ENCODE measurements at regions not wholly inside any gene's neighbourhood (a gene's known extent, or its start where the extent isn't known, plus 50 kb on each side); places are given as distances from the start of the nearest gene placed in this dataset.
"Not testable (repeated sequence)": the region's sequence is repeated elsewhere in the genome, so short reads cannot be mapped to it uniquely, and the experiment has no call there.

DNA sequence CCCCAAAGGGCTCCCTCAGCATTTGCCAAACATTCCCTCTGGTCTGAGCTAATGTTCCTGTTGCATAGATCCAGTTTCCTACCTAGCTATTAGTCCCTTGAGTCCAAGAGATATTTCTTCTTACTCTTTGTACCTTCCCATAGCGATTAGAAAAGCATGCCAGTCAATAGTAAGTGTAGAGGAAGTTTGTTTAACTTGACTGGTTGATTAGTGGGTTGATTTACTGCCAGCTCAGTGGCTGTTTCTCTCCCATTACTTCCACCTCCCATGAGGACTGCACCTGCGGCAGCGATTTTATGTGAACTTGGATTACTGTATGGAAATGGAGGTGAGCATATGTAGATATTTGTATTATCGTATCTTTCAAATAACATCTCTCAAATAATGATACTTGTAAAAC lies 1748.4 kb upstream of the CELF4 start:
- ChIA-PET CTCF (no interaction called here), POLR2A (no interaction called here)
- Mint-ChIP-seq H3K27ac (no peak overlapping the region), H3K27me3 (no peaks in the 10 kb centered on the region), H3K4me3 (no peak overlapping the region), H3K36me3 (no peaks in the 10 kb centered on the region), H3K9me3 (peaks cover 0 to 16% (median 4%) of the 10 kb centered on the region in 5 donors), H3K4me1 (no peaks in the 10 kb centered on the region)
- no peaks in the 10 kb centered on the region for H3K36me3 ChIP-seq (ENCODE audit: insufficient read depth, low read length)
- no peak overlapping the region for H3K27ac ChIP-seq (ENCODE audit: low read depth, low read length)
- no peak overlapping the region for H3K4me3 ChIP-seq (ENCODE audit: low read length)
- no peaks in the 10 kb centered on the region for H3K4me1 ChIP-seq (ENCODE audit: insufficient read depth, low read length)
- DNase-seq: no peak
- H3K9me3 ChIP-seq (ENCODE audit: low read length): no peaks in the 10 kb centered on the region
- H3K27me3 ChIP-seq (ENCODE audit: insufficient read depth, low read length, poor library complexity, severe bottlenecking): no peaks in the 10 kb centered on the region

DNA sequence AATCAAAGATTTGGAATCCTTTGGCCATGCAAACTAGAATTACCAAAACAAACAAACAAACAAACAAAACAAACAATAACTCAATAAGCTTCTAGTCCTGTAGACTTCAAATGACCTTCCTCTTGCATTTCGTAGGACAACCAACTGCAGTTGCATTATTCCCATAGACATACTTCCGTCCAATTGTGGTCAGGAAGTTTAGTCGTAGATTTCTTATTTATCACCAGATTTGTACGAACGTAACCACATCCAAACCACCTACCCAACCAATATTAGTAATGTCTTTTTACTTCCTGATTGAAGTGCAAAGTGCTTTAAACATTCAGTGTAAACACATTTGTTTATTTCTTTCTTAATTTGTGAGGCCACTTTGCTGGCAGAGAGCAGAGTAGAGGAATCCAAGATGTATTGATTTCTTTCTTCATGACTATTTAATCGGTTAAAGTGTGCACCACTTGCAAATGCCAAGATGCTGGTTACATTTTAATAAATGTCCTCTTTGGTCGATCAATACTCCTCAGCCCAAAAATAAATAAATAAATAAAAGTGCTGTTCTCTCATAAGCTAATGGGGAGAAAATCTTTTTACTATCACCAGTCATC lies 1745.6 kb upstream of the CELF4 start:
- no peaks in the 10 kb centered on the region for H3K27me3 ChIP-seq (ENCODE audit: insufficient read depth, low read length, poor library complexity, severe bottlenecking)
- H3K27ac Mint-ChIP-seq: no peak overlapping the region
- H3K4me1 Mint-ChIP-seq: no peaks in the 10 kb centered on the region
- H3K27ac ChIP-seq (ENCODE audit: low read depth, low read length): no peak overlapping the region
- no peaks in the 10 kb centered on the region for H3K27me3 Mint-ChIP-seq
- H3K4me1 ChIP-seq (ENCODE audit: insufficient read depth, low read length): no peaks in the 10 kb centered on the region
- H3K4me3 Mint-ChIP-seq: no peak overlapping the region
- H3K9me3 Mint-ChIP-seq: peaks cover 0 to 16% (median 7%) of the 10 kb centered on the region in 5 donors
- CTCF ChIA-PET: no interaction called here
- no peak overlapping the region for H3K4me3 ChIP-seq (ENCODE audit: low read length)
- no peak for DNase-seq
- no peaks in the 10 kb centered on the region for H3K36me3 ChIP-seq (ENCODE audit: insufficient read depth, low read length)
- H3K9me3 ChIP-seq (ENCODE audit: low read length): no peaks in the 10 kb centered on the region
- POLR2A ChIA-PET: no interaction called here
- H3K36me3 Mint-ChIP-seq: no peaks in the 10 kb centered on the region

DNA sequence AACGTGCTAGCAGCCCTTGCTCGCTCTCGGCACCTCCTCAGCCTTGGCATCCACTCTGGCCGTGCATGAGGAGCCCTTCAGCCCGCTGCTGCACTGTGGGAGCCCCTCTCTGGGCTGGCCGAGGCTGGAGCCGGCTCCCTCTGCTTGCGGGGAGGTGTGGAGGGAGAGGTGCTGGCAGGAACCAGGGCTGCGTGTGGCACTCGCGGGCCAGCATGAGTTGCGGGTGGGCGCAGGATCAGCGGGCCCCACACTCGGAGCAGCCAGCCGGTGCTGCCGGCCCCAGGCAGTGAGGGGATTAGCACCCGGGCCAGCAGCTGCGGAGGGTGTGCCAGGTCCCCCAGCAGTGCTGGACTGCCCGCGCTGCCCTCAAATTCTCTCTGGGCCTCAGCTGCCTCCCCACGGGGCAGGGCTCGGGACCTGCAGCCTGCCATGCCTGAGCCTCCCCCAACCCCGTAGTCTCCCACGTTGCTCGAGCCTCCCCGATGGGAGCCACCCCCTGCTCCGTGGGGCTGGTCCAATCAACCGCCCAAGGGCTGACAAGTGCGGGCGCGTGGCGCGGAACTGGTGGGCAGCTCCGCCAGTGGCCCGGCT lies 1743.4 kb upstream of the CELF4 start:
- H3K9me3 ChIP-seq (ENCODE audit: low read length); H3K4me1 ChIP-seq (ENCODE audit: insufficient read depth, low read length); CTCF ChIA-PET; POLR2A ChIA-PET; H3K4me1 Mint-ChIP-seq; H3K27ac Mint-ChIP-seq; H3K36me3 ChIP-seq (ENCODE audit: insufficient read depth, low read length); H3K27me3 ChIP-seq (ENCODE audit: insufficient read depth, low read length, poor library complexity, severe bottlenecking); H3K4me3 ChIP-seq (ENCODE audit: low read length); DNase-seq; H3K27me3 Mint-ChIP-seq; H3K4me3 Mint-ChIP-seq; H3K27ac ChIP-seq (ENCODE audit: low read depth, low read length); H3K36me3 Mint-ChIP-seq: not testable (repeated sequence)
- H3K9me3 Mint-ChIP-seq: peaks cover 0 to 23% (median 7%) of the 10 kb centered on the region in 5 donors

DNA sequence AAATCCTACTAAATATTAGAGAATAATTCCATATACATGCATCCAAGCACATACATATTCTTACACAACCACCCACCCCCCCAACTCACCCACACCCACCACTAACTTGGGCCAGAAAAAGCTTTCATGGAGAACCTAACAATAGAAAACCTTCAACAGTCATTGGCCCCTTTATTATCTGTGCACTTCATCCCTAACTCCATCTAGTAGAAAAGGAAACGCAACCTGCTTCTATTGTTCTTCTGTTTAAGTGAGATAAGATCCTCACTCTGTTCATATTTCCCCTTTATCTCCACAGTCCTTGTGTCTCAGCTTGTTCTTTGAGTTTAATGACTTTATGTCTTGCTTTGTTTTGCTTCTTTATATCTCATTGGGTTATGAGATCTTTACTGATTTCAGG lies 1740.2 kb upstream of the CELF4 start:
- H3K4me1 ChIP-seq (ENCODE audit: insufficient read depth, low read length): no peaks in the 10 kb centered on the region
- no peaks in the 10 kb centered on the region for H3K36me3 Mint-ChIP-seq
- H3K27ac ChIP-seq (ENCODE audit: low read depth, low read length): no peak overlapping the region
- H3K27me3 ChIP-seq (ENCODE audit: insufficient read depth, low read length, poor library complexity, severe bottlenecking): no peaks in the 10 kb centered on the region
- no peaks in the 10 kb centered on the region for H3K4me1 Mint-ChIP-seq
- CTCF ChIA-PET: no interaction called here
- no peaks in the 10 kb centered on the region for H3K27me3 Mint-ChIP-seq
- no peak overlapping the region for H3K4me3 Mint-ChIP-seq
- no peaks in the 10 kb centered on the region for H3K9me3 ChIP-seq (ENCODE audit: low read length)
- DNase-seq: no peak
- H3K4me3 ChIP-seq (ENCODE audit: low read length): no peak overlapping the region
- POLR2A ChIA-PET: no interaction called here
- H3K27ac Mint-ChIP-seq: no peak overlapping the region
- no peaks in the 10 kb centered on the region for H3K36me3 ChIP-seq (ENCODE audit: insufficient read depth, low read length)
- H3K9me3 Mint-ChIP-seq: peaks cover 0 to 17% (median 5%) of the 10 kb centered on the region in 5 donors

DNA sequence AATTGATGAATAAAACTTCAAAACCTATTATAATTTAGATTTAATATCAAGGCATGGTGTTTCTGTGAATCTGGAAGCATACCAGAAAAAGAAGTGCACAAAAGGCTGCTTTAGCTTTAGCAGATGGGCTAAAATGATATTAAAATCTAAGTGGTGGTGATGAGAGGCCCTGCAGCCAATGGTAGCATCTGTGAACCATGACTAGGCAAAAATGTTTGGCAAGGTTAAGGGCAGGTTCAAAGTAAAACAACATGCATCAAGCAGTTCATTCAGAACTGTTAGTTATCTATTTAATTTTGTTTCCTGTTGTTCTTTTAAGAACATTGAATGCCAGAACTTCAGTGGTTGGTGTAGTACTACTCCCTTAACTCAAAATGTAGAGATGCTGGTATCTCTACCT lies 1736.9 kb upstream of the CELF4 start:
- peaks cover 0 to 16% (median 6%) of the 10 kb centered on the region in 5 donors for H3K9me3 Mint-ChIP-seq
- H3K4me3 Mint-ChIP-seq: no peak overlapping the region
- no peaks in the 10 kb centered on the region for H3K36me3 Mint-ChIP-seq
- Histone ChIP-seq H3K4me1 (ENCODE audit: insufficient read depth, low read length) (no peaks in the 10 kb centered on the region), H3K9me3 (ENCODE audit: low read length) (no peaks in the 10 kb centered on the region), H3K27ac (ENCODE audit: low read depth, low read length) (no peak overlapping the region), H3K4me3 (ENCODE audit: low read length) (no peak overlapping the region), H3K36me3 (ENCODE audit: insufficient read depth, low read length) (no peaks in the 10 kb centered on the region), H3K27me3 (ENCODE audit: insufficient read depth, low read length, poor library complexity, severe bottlenecking) (no peaks in the 10 kb centered on the region)
- CTCF ChIA-PET: no interaction called here
- no peak overlapping the region for H3K27ac Mint-ChIP-seq
- H3K27me3 Mint-ChIP-seq: no peaks in the 10 kb centered on the region
- H3K4me1 Mint-ChIP-seq: no peaks in the 10 kb centered on the region
- POLR2A ChIA-PET: no interaction called here
- no peak for DNase-seq

DNA sequence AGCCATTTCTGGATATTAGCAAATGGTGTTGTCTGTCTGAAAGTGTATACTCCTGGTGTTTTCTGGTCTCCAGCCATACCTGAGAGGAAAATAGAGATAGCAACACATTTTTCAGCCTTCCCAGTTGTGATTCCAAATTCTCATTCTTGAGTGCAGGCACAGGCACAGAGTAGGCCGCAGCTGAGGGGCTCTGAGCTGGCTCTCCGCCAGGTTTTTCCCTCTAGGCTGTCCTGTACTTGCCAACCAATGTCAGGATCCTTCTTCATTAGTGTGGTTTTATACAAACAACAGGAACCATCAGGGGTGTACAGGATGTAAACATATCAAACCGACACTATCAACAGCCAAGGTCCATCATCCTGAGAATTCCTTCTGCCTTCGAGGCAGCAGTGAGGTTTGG lies 1733.6 kb upstream of the CELF4 start:
- Histone ChIP-seq H3K9me3 (ENCODE audit: low read length) (no peaks in the 10 kb centered on the region), H3K36me3 (ENCODE audit: insufficient read depth, low read length) (no peaks in the 10 kb centered on the region), H3K4me3 (ENCODE audit: low read length) (no peak overlapping the region), H3K4me1 (ENCODE audit: insufficient read depth, low read length) (no peaks in the 10 kb centered on the region), H3K27ac (ENCODE audit: low read depth, low read length) (no peak overlapping the region), H3K27me3 (ENCODE audit: insufficient read depth, low read length, poor library complexity, severe bottlenecking) (no peaks in the 10 kb centered on the region)
- Mint-ChIP-seq H3K4me1 (no peaks in the 10 kb centered on the region), H3K36me3 (no peaks in the 10 kb centered on the region), H3K9me3 (peaks cover 0 to 12% (median 10%) of the 10 kb centered on the region in 5 donors), H3K27ac (no peak overlapping the region), H3K4me3 (no peak overlapping the region), H3K27me3 (no peaks in the 10 kb centered on the region)
- no peak for DNase-seq
- CTCF ChIA-PET: no interaction called here
- POLR2A ChIA-PET: no interaction called here

DNA sequence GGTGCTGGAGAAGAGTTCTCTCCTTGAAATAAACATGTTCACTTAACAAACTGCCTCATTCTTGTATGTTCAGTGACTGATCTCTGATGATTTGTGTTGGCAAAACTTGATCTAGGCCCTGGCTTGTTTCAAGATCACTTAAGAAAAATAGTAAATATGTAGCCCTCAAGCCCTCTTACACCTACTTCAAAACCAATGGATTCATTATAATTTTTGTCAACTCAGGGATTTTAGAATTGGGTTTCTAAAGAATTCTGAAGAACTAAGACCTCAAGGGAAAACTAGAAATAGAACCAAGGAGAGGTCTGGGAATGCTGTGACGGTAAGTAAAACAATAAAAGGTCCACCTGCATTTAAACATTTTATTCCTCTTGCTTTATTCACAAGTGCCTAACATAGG lies 1731.6 kb upstream of the CELF4 start:
- no peaks in the 10 kb centered on the region for H3K4me1 ChIP-seq (ENCODE audit: insufficient read depth, low read length)
- no peaks in the 10 kb centered on the region for H3K36me3 ChIP-seq (ENCODE audit: insufficient read depth, low read length)
- POLR2A ChIA-PET: no interaction called here
- CTCF ChIA-PET: no interaction called here
- H3K4me1 Mint-ChIP-seq: no peaks in the 10 kb centered on the region
- no peak overlapping the region for H3K27ac ChIP-seq (ENCODE audit: low read depth, low read length)
- DNase-seq: no peak
- no peaks in the 10 kb centered on the region for H3K9me3 ChIP-seq (ENCODE audit: low read length)
- no peaks in the 10 kb centered on the region for H3K27me3 ChIP-seq (ENCODE audit: insufficient read depth, low read length, poor library complexity, severe bottlenecking)
- no peaks in the 10 kb centered on the region for H3K27me3 Mint-ChIP-seq
- H3K36me3 Mint-ChIP-seq: no peaks in the 10 kb centered on the region
- peaks cover 0 to 22% (median 12%) of the 10 kb centered on the region in 5 donors for H3K9me3 Mint-ChIP-seq
- no peak overlapping the region for H3K4me3 Mint-ChIP-seq
- no peak overlapping the region for H3K27ac Mint-ChIP-seq
- H3K4me3 ChIP-seq (ENCODE audit: low read length): no peak overlapping the region

DNA sequence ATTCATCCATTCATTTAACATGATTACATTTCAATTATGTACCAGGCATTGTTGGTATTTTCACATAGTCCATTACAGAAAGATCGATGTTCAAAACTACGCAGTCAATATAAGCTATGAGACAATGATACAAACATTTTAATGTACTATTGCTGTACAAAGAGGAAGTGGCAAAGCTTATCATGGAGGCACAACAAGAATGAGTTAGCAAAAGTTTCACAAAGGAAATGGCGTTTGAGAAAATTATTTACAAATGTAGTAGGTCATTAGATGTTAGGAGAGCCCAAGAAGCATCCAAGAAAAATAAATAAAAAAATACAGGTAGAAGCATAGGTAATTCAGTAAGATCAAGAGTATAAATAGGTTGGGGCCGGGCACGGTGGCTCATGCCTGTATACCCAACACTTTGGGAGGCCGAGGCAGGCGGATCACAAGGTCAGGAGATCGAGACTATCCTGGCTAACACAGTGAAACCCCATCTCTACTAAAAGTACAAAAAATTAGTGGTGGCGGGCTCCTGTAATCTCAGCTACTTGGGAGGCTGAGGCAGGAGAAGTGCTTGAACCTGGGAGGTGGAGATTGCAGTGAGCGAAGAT lies 1730.8 kb upstream of the CELF4 start:
- ChIA-PET CTCF (no interaction called here), POLR2A (no interaction called here)
- H3K27ac Mint-ChIP-seq: peak overlapping the region in 1 of 8 donors; percentile 21
- no peak overlapping the region for H3K4me3 ChIP-seq (ENCODE audit: low read length)
- no peak overlapping the region for H3K27ac ChIP-seq (ENCODE audit: low read depth, low read length)
- H3K4me1 ChIP-seq (ENCODE audit: insufficient read depth, low read length): no peaks in the 10 kb centered on the region
- H3K4me1 Mint-ChIP-seq: no peaks in the 10 kb centered on the region
- H3K9me3 Mint-ChIP-seq: peaks cover 0 to 24% (median 12%) of the 10 kb centered on the region in 5 donors
- no peaks in the 10 kb centered on the region for H3K36me3 ChIP-seq (ENCODE audit: insufficient read depth, low read length)
- no peaks in the 10 kb centered on the region for H3K27me3 ChIP-seq (ENCODE audit: insufficient read depth, low read length, poor library complexity, severe bottlenecking)
- no peak overlapping the region for H3K4me3 Mint-ChIP-seq
- H3K9me3 ChIP-seq (ENCODE audit: low read length): no peaks in the 10 kb centered on the region
- no peaks in the 10 kb centered on the region for H3K36me3 Mint-ChIP-seq
- no peaks in the 10 kb centered on the region for H3K27me3 Mint-ChIP-seq
- DNase-seq: no peak

All from CD8-positive, alpha-beta memory T cell (primary cell).